ENCODE measurements at regions not wholly inside any gene's neighbourhood (a gene's known extent, or its start where the extent isn't known, plus 50 kb on each side); places are given as distances from the start of the nearest gene placed in this dataset.
A peak's percentile ranks its signal among the peaks of the same experiment; 100 is the strongest.

DNA sequence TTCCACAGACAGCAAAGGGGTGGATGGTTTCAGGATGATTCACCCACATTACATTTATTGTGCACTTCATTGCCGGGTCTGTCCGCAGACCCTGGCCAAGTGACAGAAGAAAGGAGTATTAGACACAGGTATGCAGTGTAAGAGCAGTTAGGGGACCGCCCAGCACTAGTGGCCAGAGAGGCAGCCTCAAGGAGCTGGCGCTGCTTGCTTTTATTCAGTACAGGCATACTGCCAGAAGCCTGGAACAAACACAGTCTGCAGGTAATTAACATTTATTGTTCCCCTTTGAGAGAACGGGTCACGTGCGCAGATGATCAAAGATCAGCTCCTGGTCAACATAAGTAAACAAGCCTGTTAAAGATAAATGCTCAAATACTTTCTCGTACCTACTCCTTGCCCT is 1639.0 kb upstream of the IGFBP7 start:
- no peaks in the 10 kb centered on the region for H3K27me3 ChIP-seq
- intact Hi-C loops (cut with DNase I) = no loop called here
- no peaks in the 10 kb centered on the region for H3K9me3 ChIP-seq
- no peaks in the 10 kb centered on the region for H3K4me1 ChIP-seq
- peak; percentile 5 to 21 for DNase-seq
- H3K36me3 ChIP-seq = no peaks in the 10 kb centered on the region
- no peak overlapping the region for H3K27ac ChIP-seq
- 37 to 39% methylated on average over 8 of the region's 8 CpGs for WGBS, 2 donors
- TF ChIP-seq, protein P1, sequence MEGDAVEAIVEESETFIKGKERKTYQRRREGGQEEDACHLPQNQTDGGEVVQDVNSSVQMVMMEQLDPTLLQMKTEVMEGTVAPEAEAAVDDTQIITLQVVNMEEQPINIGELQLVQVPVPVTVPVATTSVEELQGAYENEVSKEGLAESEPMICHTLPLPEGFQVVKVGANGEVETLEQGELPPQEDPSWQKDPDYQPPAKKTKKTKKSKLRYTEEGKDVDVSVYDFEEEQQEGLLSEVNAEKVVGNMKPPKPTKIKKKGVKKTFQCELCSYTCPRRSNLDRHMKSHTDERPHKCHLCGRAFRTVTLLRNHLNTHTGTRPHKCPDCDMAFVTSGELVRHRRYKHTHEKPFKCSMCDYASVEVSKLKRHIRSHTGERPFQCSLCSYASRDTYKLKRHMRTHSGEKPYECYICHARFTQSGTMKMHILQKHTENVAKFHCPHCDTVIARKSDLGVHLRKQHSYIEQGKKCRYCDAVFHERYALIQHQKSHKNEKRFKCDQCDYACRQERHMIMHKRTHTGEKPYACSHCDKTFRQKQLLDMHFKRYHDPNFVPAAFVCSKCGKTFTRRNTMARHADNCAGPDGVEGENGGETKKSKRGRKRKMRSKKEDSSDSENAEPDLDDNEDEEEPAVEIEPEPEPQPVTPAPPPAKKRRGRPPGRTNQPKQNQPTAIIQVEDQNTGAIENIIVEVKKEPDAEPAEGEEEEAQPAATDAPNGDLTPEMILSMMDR (IDR thresholded peaks at IDR 0.05) = no peak
- TF ChIP-seq POLR2A (IDR thresholded peaks at IDR 0.05) = no peak
- H3K4me3 ChIP-seq (replicated peaks in 1 of 3) = no peak overlapping the region

DNA sequence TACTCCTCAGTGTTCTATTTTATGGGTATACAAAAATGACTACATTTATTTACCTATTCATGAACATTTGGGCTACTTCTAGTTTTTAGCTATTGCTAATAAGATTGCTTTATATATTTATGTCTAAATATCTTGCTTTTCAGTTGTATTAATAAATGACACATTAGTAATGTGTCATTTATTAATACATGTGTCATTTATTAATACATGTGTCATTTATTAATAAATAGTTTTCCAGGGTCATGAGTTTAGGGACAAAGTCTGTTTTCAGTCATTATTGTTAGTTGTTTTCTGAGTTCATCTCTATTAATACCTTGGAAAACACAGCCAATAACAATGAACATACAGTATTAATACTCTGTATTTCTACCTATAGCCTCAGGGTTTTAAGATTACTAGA is 1630.7 kb upstream of the IGFBP7 start:
- no peak for DNase-seq
- H3K4me3 ChIP-seq (replicated peaks in 1 of 3) = no peak overlapping the region
- no peaks in the 10 kb centered on the region for H3K4me1 ChIP-seq
- no peaks in the 10 kb centered on the region for H3K27me3 ChIP-seq
- TF ChIP-seq, protein P1 (IDR thresholded peaks at IDR 0.05) = no peak
- no peak for TF ChIP-seq POLR2A (IDR thresholded peaks at IDR 0.05)
- no peak overlapping the region for H3K27ac ChIP-seq
- no peaks in the 10 kb centered on the region for H3K36me3 ChIP-seq
- H3K9me3 ChIP-seq = no peaks in the 10 kb centered on the region
- intact Hi-C loops (cut with DNase I) = no loop called here

DNA sequence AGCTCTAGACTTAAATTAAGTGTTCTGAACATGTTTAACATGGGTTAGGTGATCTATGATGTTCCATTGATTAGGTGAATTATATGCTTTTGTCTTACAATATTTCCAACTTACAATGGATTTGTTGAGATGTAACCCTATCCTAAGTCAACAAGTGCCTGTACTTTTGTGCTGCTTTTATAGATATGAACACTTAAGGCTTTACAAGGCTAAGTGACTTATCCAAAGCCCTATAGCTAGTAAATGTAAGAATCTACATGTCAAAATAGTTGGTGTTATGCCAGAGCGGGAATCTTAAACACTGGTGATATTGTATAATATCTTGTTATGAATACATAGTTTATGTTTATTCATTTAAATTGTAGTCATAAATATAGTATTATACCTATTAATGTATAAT is 1629.1 kb upstream of the IGFBP7 start:
- no peak for DNase-seq
- no peaks in the 10 kb centered on the region for H3K9me3 ChIP-seq
- no peak overlapping the region for H3K4me3 ChIP-seq (replicated peaks in 1 of 3)
- no peak overlapping the region for H3K27ac ChIP-seq
- no peaks in the 10 kb centered on the region for H3K4me1 ChIP-seq
- intact Hi-C loops (cut with DNase I) = no loop called here
- WGBS, 2 donors = 98 to 100% methylated on average over 1 of the region's 1 CpG
- H3K36me3 ChIP-seq = no peaks in the 10 kb centered on the region
- H3K27me3 ChIP-seq = no peaks in the 10 kb centered on the region
- TF ChIP-seq, protein P1 (IDR thresholded peaks at IDR 0.05) = no peak
- no peak for TF ChIP-seq POLR2A (IDR thresholded peaks at IDR 0.05)

DNA sequence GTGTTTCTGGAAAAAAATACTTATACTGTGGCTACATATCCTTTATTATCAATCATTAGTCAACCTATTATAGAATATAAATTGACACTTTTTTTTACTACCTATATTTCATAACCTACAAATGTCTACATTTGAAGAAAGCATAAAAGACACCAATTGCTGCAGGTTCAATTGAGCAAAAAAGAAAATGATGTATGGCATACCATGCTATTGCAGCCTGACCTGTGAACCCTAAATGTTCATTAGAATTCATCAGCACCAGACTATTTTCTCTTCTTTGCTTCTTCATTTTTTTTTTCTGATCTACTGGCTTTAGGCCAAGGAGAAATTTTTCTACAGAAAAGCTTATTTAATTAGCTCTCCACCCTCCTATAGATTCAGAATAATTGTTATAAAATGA is 1628.2 kb upstream of the IGFBP7 start:
- no peaks in the 10 kb centered on the region for H3K4me1 ChIP-seq
- TF ChIP-seq, protein P1 (IDR thresholded peaks at IDR 0.05) = no peak
- no peak for TF ChIP-seq POLR2A (IDR thresholded peaks at IDR 0.05)
- no peaks in the 10 kb centered on the region for H3K27me3 ChIP-seq
- intact Hi-C loops (cut with DNase I) = no loop called here
- H3K4me3 ChIP-seq (replicated peaks in 1 of 3) = no peak overlapping the region
- no peaks in the 10 kb centered on the region for H3K9me3 ChIP-seq
- H3K36me3 ChIP-seq = no peaks in the 10 kb centered on the region
- no peak for DNase-seq
- no peak overlapping the region for H3K27ac ChIP-seq

DNA sequence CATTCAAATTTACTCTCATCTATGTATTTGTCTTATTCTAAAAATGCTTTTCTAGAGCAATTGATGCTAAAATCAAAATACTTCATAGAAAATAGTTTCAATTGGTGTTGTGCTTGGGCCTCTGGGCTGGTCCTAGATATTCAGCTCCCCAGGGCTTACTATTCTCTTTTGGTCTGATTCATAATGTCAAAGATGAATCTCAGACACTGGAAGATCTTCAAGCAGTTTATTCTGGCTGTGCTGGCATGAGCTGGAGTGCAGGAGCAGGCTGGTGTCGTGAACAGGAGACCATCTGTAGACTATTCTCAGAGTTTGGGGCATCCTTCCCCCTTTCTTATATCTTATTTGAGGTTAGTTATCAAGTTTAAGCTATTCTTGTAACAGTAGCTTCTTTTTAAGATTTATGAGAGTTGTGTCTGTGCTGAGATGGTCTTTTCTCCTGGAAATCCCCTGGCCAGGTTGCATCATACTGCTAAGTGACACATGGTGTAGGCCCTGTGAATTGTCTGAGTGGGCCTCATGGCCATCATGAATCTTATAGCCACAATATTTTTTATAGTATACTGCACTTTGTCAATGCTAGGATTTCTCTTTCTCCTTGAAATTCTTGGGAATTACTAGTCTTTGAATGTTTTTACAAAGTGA is 1624.0 kb upstream of the IGFBP7 start:
- no peaks in the 10 kb centered on the region for H3K27me3 ChIP-seq
- no peaks in the 10 kb centered on the region for H3K9me3 ChIP-seq
- DNase-seq = no peak
- H3K27ac ChIP-seq = no peak overlapping the region
- 83 to 94% methylated on average over 1 of the region's 1 CpG for WGBS, 2 donors
- no peaks in the 10 kb centered on the region for H3K36me3 ChIP-seq
- H3K4me3 ChIP-seq (replicated peaks in 1 of 3) = no peak overlapping the region
- H3K4me1 ChIP-seq = no peaks in the 10 kb centered on the region
- TF ChIP-seq, protein P1 (IDR thresholded peaks at IDR 0.05) = no peak
- no peak for TF ChIP-seq POLR2A (IDR thresholded peaks at IDR 0.05)
- intact Hi-C loops (cut with DNase I) = no loop called here
